Astrocyte of the spinal cord (primary cell): ENCODE measurements at regions not wholly inside any gene's neighbourhood (a gene's known extent, or its start where the extent isn't known, plus 50 kb on each side); places are given as distances from the start of the nearest gene placed in this dataset.

Experiments
- DNase-seq: peaks from one replicate; pipeline ENCODE4 v3.0.0; 2011; ENCODE audit warnings: low read depth, low spot score
- H3K4me3 ChIP-seq: 2 replicates; pipeline ENCODE4 v1.5.1; 2011; ENCODE audit warnings: low read depth, mild to moderate bottlenecking, low read length, moderate library complexity
- CTCF ChIP-seq: IDR thresholded peaks from 2 replicates; pipeline ENCODE4 v1.5.1; 2012; ENCODE audit warnings: low read depth, mild to moderate bottlenecking, low read length, inconsistent platforms
- in situ Hi-C: cut with HindIII; loops from 2 replicates; pipeline ENCODE4 v1.10.0; 2017; ENCODE audit warnings: low sequenced_read_pairs

- no peak for DNase-seq
- in situ Hi-C loops, result no loop called here
- no peak for TF ChIP-seq CTCF
Measured at GRCh38 chr1:87739704-87740103, 411.0 kb downstream of the LMO4 start.

GRCh38 chr1:87743256-87743655, 414.6 kb downstream of the LMO4 start:
- in situ Hi-C loops, result no loop called here
- TF ChIP-seq CTCF, result no peak
- no peak for DNase-seq
- H3K4me3 ChIP-seq, result no peak overlapping the region

More at GRCh38 chr1:87739704-87740103, 411.0 kb downstream of the LMO4 start:
- no peak overlapping the region for H3K4me3 ChIP-seq

- TF ChIP-seq CTCF, result no peak
- H3K4me3 ChIP-seq, result no peak overlapping the region
- in situ Hi-C loops, result no loop called here
- DNase-seq, result no peak
Measured at GRCh38 chr1:87744056-87744455, 415.4 kb downstream of the LMO4 start.

DNA sequence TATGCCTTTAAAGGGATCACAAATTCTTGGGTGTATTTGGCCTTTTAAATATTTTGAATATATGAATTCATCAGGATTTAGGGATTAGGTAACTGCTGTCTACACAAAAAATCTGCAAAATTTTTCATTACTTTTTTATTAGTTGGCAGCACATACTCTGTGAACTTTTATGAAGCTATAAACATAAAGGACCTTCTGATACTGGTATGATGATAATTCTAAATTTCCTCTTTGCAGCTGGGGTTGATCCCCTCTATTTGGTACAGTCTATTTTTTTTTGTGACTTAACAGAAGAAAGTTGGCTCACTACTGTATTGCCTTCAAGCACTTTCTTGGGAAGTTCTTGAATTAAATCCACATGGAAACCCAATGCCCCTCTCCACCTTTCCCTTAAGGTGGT, 416.1 kb downstream of the LMO4 start:
- in situ Hi-C loops, result no loop called here
- no peak for TF ChIP-seq CTCF
- H3K4me3 ChIP-seq, result no peak overlapping the region
- DNase-seq, result no peak

DNA sequence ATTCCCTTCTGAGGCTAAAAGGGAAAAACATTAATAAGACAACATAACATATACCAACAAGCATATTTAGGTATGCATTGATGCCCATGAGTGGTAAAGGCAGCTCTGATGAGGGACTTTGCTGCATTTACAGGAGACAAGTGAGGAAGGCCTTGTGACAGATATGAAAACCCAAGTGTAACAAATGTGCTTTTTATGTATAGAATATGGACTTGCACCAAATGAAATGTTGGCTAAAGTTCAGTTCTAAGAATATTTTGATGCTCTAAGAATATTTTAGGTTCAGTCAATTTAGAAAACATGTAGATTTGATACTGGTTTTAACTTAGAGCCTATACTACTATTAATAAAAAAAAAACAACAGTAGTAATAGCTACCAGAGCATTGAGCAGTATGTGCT, 424.7 kb downstream of the LMO4 start:
- no peak for TF ChIP-seq CTCF
- DNase-seq, result no peak
- in situ Hi-C loops, result no loop called here
- no peak overlapping the region for H3K4me3 ChIP-seq

DNA sequence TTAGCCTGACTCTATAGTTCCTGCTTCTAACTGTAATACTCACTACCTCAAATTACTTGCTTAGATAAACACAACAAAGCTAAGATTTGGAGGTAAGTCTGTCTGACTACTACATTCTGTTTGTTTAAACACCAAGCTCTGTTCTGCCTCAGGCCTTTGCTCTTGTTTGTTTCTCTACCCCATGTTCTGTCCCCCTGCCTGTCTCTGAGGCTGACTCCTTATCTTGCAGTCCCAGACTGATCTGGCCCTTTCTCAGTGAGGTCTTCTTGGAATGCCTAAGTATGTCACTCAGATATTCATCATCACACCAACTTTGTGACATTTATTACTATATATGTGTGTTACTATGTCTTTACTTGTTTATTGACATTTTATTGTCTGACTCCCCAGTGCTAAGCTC, 425.5 kb downstream of the LMO4 start:
- in situ Hi-C loops, result no loop called here
- no peak for DNase-seq

More for the DNA sequence above, 425.5 kb downstream of the LMO4 start:
- H3K4me3 ChIP-seq, result no peak overlapping the region
- TF ChIP-seq CTCF, result no peak
